ENCODE measurements at regions not wholly inside any gene's neighbourhood (a gene's known extent, or its start where the extent isn't known, plus 50 kb on each side); places are given as distances from the start of the nearest gene placed in this dataset.

DNA sequence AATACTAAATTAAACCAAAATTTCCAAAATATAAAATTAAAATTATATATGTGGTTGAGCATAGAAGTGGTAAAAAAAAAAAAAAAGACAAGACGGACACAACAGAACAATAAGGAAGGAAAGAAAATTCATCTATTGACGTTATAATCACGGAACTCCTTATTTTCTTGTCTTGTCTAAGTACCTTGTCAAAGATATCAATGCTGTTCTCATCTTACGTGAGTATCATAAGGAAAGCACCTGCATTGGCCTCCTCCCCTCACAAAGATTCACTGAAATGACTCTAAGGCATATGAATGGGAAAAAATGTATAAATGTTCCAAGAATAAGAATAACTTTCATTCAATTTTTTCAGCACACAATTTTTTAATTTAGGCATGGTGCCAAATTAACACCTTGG is 135.4 kb downstream of the PPP1R3A start:
- H2BK20ac ChIP-seq (ENCODE audit: low read depth, low read length): no peak overlapping the region
- no TSS peak for BruUV-seq (replicated peaks)
- H3K27ac ChIP-seq (ENCODE audit: insufficient read depth, low read length): no peak overlapping the region
- no peak overlapping the region for H3K18ac ChIP-seq (ENCODE audit: low read depth, low read length)
- no peak overlapping the region for H2AK9ac ChIP-seq (replicated peaks; ENCODE audit: low read depth, low read length, poor library complexity)
- DNase-seq (no peak), ATAC-seq (ENCODE audit: low read depth) (no peak)
- H3K4me3 ChIP-seq (ENCODE audit: insufficient read depth, low read depth, low read length): no peak overlapping the region
- POLR2A ChIA-PET (ENCODE audit: unreplicated experiment): no interaction called here
- CTCF ChIA-PET: no interaction called here
- no peak overlapping the region for H2AFZ ChIP-seq (replicated peaks; ENCODE audit: low read length, poor library complexity)
- no peak overlapping the region for H3K4ac ChIP-seq (ENCODE audit: low read depth, low read length)
- no peak overlapping the region for H2BK5ac ChIP-seq (ENCODE audit: low read depth, low read length, poor library complexity, severe bottlenecking)
- H4K5ac ChIP-seq (ENCODE audit: low read depth, low read length): no peak overlapping the region
- H4K8ac ChIP-seq (ENCODE audit: low read depth in 2 of 2, low read length in 2 of 2): no peak overlapping the region
- H2BK120ac ChIP-seq (ENCODE audit: low read depth, low read length): no peak overlapping the region
- TF ChIP-seq, protein P1, sequence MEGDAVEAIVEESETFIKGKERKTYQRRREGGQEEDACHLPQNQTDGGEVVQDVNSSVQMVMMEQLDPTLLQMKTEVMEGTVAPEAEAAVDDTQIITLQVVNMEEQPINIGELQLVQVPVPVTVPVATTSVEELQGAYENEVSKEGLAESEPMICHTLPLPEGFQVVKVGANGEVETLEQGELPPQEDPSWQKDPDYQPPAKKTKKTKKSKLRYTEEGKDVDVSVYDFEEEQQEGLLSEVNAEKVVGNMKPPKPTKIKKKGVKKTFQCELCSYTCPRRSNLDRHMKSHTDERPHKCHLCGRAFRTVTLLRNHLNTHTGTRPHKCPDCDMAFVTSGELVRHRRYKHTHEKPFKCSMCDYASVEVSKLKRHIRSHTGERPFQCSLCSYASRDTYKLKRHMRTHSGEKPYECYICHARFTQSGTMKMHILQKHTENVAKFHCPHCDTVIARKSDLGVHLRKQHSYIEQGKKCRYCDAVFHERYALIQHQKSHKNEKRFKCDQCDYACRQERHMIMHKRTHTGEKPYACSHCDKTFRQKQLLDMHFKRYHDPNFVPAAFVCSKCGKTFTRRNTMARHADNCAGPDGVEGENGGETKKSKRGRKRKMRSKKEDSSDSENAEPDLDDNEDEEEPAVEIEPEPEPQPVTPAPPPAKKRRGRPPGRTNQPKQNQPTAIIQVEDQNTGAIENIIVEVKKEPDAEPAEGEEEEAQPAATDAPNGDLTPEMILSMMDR (conservative IDR thresholded peaks at IDR 0.05; ENCODE audit: low read depth, low read length): no peak
- TF ChIP-seq CHD1 (IDR thresholded peaks at IDR 0.05; ENCODE audit: low read depth, low read length) (no peak), CEBPB (IDR thresholded peaks at IDR 0.05; ENCODE audit: low read depth, low read length) (no peak), RFX5 (IDR thresholded peaks at IDR 0.05; ENCODE audit: low read depth, low read length) (no peak), RAD21 (IDR thresholded peaks at IDR 0.05; ENCODE audit: low read length) (no peak), MXI1 (IDR thresholded peaks at IDR 0.05; ENCODE audit: borderline replicate concordance, low read depth, low read length) (no peak), SMC3 (IDR thresholded peaks at IDR 0.05; ENCODE audit: low read depth, low read length) (no peak), NFE2L2 (IDR thresholded peaks at IDR 0.05; ENCODE audit: low read depth, low read length) (no peak), FOS (IDR thresholded peaks at IDR 0.05; ENCODE audit: low read depth, low read length) (no peak), MAFK (IDR thresholded peaks at IDR 0.05; ENCODE audit: low read depth, low read length) (no peak)
- H3K36me3 ChIP-seq (ENCODE audit: control insufficient read depth, insufficient read depth, low read length): no peaks in the 10 kb centered on the region
- in situ Hi-C loops (cut with MboI; ENCODE audit: low sequenced_read_pairs): no loop called here
- no peaks in the 10 kb centered on the region for H3K4me1 ChIP-seq (ENCODE audit: control insufficient read depth, insufficient read depth, low read length)
- H3K79me1 ChIP-seq (ENCODE audit: low read depth in 1 of 2, low read length in 2 of 2): no peaks in the 10 kb centered on the region
- H3K56ac ChIP-seq (ENCODE audit: extremely low read depth, insufficient read depth, low read length): no peak overlapping the region
- H3K4me2 ChIP-seq (ENCODE audit: low read depth, low read length): no peak overlapping the region
- dilution Hi-C loops (cut with HindIII; ENCODE audit: low sequenced_read_pairs, unreplicated experiment): no loop called here
- no peaks in the 10 kb centered on the region for H3K9me3 ChIP-seq (ENCODE audit: control insufficient read depth, insufficient read depth, low read length)
- no peak overlapping the region for H3K23ac ChIP-seq (ENCODE audit: low read depth, low read length)
- H3K9ac ChIP-seq (ENCODE audit: low read depth, low read length): no peak overlapping the region
- intact Hi-C loops (cut with micrococcal nuclease): no loop called here
- no peak overlapping the region for H3K14ac ChIP-seq (replicated peaks; ENCODE audit: low read depth, low read length)
- no peak overlapping the region for H2AK5ac ChIP-seq (ENCODE audit: low read depth, low read length)
- no CpG with 5 or more reads among the region's 4 CpGs for WGBS, 2 experiments (ENCODE audit: extremely low coverage in 2 of 2, insufficient read length in 1 of 2)
- H4K20me1 ChIP-seq (ENCODE audit: insufficient read depth, low read length): no peaks in the 10 kb centered on the region
- H2BK15ac ChIP-seq (ENCODE audit: low read depth, low read length): no peak overlapping the region
- no peaks in the 10 kb centered on the region for H3K27me3 ChIP-seq (ENCODE audit: control insufficient read depth, insufficient read depth, low read length)
- H3K9me1 ChIP-seq (ENCODE audit: insufficient read depth, low read length): no peaks in the 10 kb centered on the region
- H4K91ac ChIP-seq (ENCODE audit: insufficient read depth, low read depth, low read length): no peak overlapping the region

All from IMR-90 (cell line).